ENCODE measurements at regions not wholly inside any gene's neighbourhood (a gene's known extent, or its start where the extent isn't known, plus 50 kb on each side); places are given as distances from the start of the nearest gene placed in this dataset.
"Not testable (repeated sequence)": the region's sequence is repeated elsewhere in the genome, so short reads cannot be mapped to it uniquely, and the experiment has no call there.

GRCh38 chr5:124502551-124502950, 243.9 kb downstream of the ZNF608 start:
- CTCF ChIA-PET = no interaction called here
- Histone ChIP-seq H3K9me3 (replicated peaks; ENCODE audit: control insufficient read depth, insufficient read depth, low read length) (no peaks in the 10 kb centered on the region), H3K27me3 (ENCODE audit: control insufficient read depth in 2 of 2, insufficient read depth in 2 of 2, low read length in 2 of 2) (no peaks in the 10 kb centered on the region), H3K27ac (ENCODE audit: insufficient read depth, low read depth, low read length) (no peak overlapping the region), H3K79me2 (ENCODE audit: control insufficient read depth, insufficient read depth, low read length) (no peaks in the 10 kb centered on the region), H3K4me1 (ENCODE audit: control insufficient read depth, extremely low read depth, insufficient read depth, low read length) (no peaks in the 10 kb centered on the region), H2AFZ (ENCODE audit: low read depth, low read length) (no peak overlapping the region), H3K4me3 (replicated peaks in 1 of 3; ENCODE audit: insufficient read depth in 1 of 3, low read depth in 1 of 3, low read length in 3 of 3) (no peak overlapping the region), H3K4me2 (ENCODE audit: insufficient read depth, low read length) (no peak overlapping the region), H4K20me1 (replicated peaks; ENCODE audit: control insufficient read depth, extremely low read depth, insufficient read depth, low read length) (no peaks in the 10 kb centered on the region), H3K9me1 (replicated peaks; ENCODE audit: control insufficient read depth, extremely low read depth, insufficient read depth, low read length) (no peaks in the 10 kb centered on the region), H3K9ac (replicated peaks; ENCODE audit: extremely low read depth, insufficient read depth, low read length) (no peak overlapping the region), H3K36me3 (ENCODE audit: control insufficient read depth in 2 of 2, extremely low read depth in 1 of 2, insufficient read depth in 2 of 2, low read length in 2 of 2) (no peaks in the 10 kb centered on the region)
- dilution Hi-C loops (cut with MboI; ENCODE audit: extremely low pct_ligation_motif_present, low sequenced_read_pairs) (no loop called here), intact Hi-C loops (cut with micrococcal nuclease) (no loop called here)
- DNase-seq (ENCODE audit: low read depth, low spot score) (no peak), FAIRE-seq (no peak)
- TF ChIP-seq FOS (IDR thresholded peaks at IDR 0.05; ENCODE audit: borderline replicate concordance, insufficient read depth, low read length) (no peak), CTCF (IDR thresholded peaks at IDR 0.05; ENCODE audit: extremely low read depth in 1 of 2, insufficient read depth in 1 of 2, low read depth in 1 of 2, low read length in 2 of 2) (no peak), MAX (IDR thresholded peaks at IDR 0.05; ENCODE audit: insufficient read depth, insufficient read length) (no peak), POLR2AphosphoS5 (IDR thresholded peaks at IDR 0.05; ENCODE audit: insufficient read depth, low read depth, low read length) (no peak), GATA2 (IDR thresholded peaks at IDR 0.05; ENCODE audit: insufficient read depth, insufficient read length, low read depth, low read length) (no peak), EZH2 (IDR thresholded peaks at IDR 0.05; ENCODE audit: borderline replicate concordance, low read depth, low read length, severe bottlenecking) (no peak), MYC (IDR thresholded peaks at IDR 0.05; ENCODE audit: low read depth, low read length) (no peak), POLR2A (IDR thresholded peaks at IDR 0.05; ENCODE audit: low read depth, low read length) (no peak), JUN (IDR thresholded peaks at IDR 0.05; ENCODE audit: borderline replicate concordance, insufficient read depth, insufficient read length, low read depth) (no peak)
- BruUV-seq (replicated peaks) = no TSS peak
- POLR2A ChIA-PET = no interaction called here

- CTCF ChIA-PET; H4K20me1 ChIP-seq (replicated peaks; ENCODE audit: control insufficient read depth, extremely low read depth, insufficient read depth, low read length); H3K4me2 ChIP-seq (ENCODE audit: insufficient read depth, low read length); H3K4me3 ChIP-seq (replicated peaks in 1 of 3; ENCODE audit: insufficient read depth in 1 of 3, low read depth in 1 of 3, low read length in 3 of 3); H3K9ac ChIP-seq (replicated peaks; ENCODE audit: extremely low read depth, insufficient read depth, low read length); intact Hi-C loops (cut with micrococcal nuclease); DNase-seq (ENCODE audit: low read depth, low spot score); H3K9me1 ChIP-seq (replicated peaks; ENCODE audit: control insufficient read depth, extremely low read depth, insufficient read depth, low read length); dilution Hi-C loops (cut with MboI; ENCODE audit: extremely low pct_ligation_motif_present, low sequenced_read_pairs); H3K4me1 ChIP-seq (ENCODE audit: control insufficient read depth, extremely low read depth, insufficient read depth, low read length); BruUV-seq (replicated peaks); H2AFZ ChIP-seq (ENCODE audit: low read depth, low read length); POLR2A ChIA-PET; H3K79me2 ChIP-seq (ENCODE audit: control insufficient read depth, insufficient read depth, low read length); H3K27ac ChIP-seq (ENCODE audit: insufficient read depth, low read depth, low read length); H3K36me3 ChIP-seq (ENCODE audit: control insufficient read depth in 2 of 2, extremely low read depth in 1 of 2, insufficient read depth in 2 of 2, low read length in 2 of 2); H3K9me3 ChIP-seq (replicated peaks; ENCODE audit: control insufficient read depth, insufficient read depth, low read length); H3K27me3 ChIP-seq (ENCODE audit: control insufficient read depth in 2 of 2, insufficient read depth in 2 of 2, low read length in 2 of 2); FAIRE-seq: not testable (repeated sequence)
These were observed 246.6 kb downstream of the ZNF608 start for GRCh38 chr5:124499818-124500217.

GRCh38 chr5:124496968-124497367, 249.5 kb downstream of the ZNF608 start:
- FAIRE-seq; DNase-seq (ENCODE audit: low read depth, low spot score): not testable (repeated sequence)

More at GRCh38 chr5:124496968-124497367, 249.5 kb downstream of the ZNF608 start:
- intact Hi-C loops (cut with micrococcal nuclease); H4K20me1 ChIP-seq (replicated peaks; ENCODE audit: control insufficient read depth, extremely low read depth, insufficient read depth, low read length); H3K4me3 ChIP-seq (replicated peaks in 1 of 3; ENCODE audit: insufficient read depth in 1 of 3, low read depth in 1 of 3, low read length in 3 of 3); CTCF ChIA-PET; BruUV-seq (replicated peaks); H3K9me3 ChIP-seq (replicated peaks; ENCODE audit: control insufficient read depth, insufficient read depth, low read length); H3K36me3 ChIP-seq (ENCODE audit: control insufficient read depth in 2 of 2, extremely low read depth in 1 of 2, insufficient read depth in 2 of 2, low read length in 2 of 2); dilution Hi-C loops (cut with MboI; ENCODE audit: extremely low pct_ligation_motif_present, low sequenced_read_pairs); H2AFZ ChIP-seq (ENCODE audit: low read depth, low read length); H3K9ac ChIP-seq (replicated peaks; ENCODE audit: extremely low read depth, insufficient read depth, low read length); H3K27ac ChIP-seq (ENCODE audit: insufficient read depth, low read depth, low read length); H3K4me2 ChIP-seq (ENCODE audit: insufficient read depth, low read length); H3K9me1 ChIP-seq (replicated peaks; ENCODE audit: control insufficient read depth, extremely low read depth, insufficient read depth, low read length); POLR2A ChIA-PET; H3K79me2 ChIP-seq (ENCODE audit: control insufficient read depth, insufficient read depth, low read length); H3K27me3 ChIP-seq (ENCODE audit: control insufficient read depth in 2 of 2, insufficient read depth in 2 of 2, low read length in 2 of 2); H3K4me1 ChIP-seq (ENCODE audit: control insufficient read depth, extremely low read depth, insufficient read depth, low read length): not testable (repeated sequence)

Measured in endothelial cell of umbilical vein (primary cell).